Activated T-helper 1 cell treated with anti-CD3 and anti-CD28 coated beads, Interleukin-12 subunit alpha, Interleukin-12 subunit beta, Interleukin-2, Interleukin-4 antibody, amounts not matched to agents 30 ng/mL and 10 ng/mL and 1 ng/mL, durations not matched to agents 14 hours and 24 hours and 36 hours (primary cell): ENCODE measurements at regions not wholly inside any gene's neighbourhood (a gene's known extent, or its start where the extent isn't known, plus 50 kb on each side); places are given as distances from the start of the nearest gene placed in this dataset.

Experiments
- DNase-seq: peaks from one replicate; pipeline ENCODE4 v3.0.0; 2021; ENCODE audit warnings: low spot score
- H3K27ac Mint-ChIP-seq: one replicate; pipeline ENCODE4 v1.8.0; 2021; ENCODE audit warnings: mild to moderate bottlenecking, mixed read lengths
- H3K27me3 Mint-ChIP-seq: one replicate; pipeline ENCODE4 v1.8.0; 2022; ENCODE audit warnings: mild to moderate bottlenecking, moderate library complexity, mixed read lengths; ENCODE audit not compliant: insufficient read depth
- H3K36me3 Mint-ChIP-seq: one replicate; pipeline ENCODE4 v1.8.0; 2021; ENCODE audit warnings: low read depth, mixed read lengths
- H3K4me1 Mint-ChIP-seq: one replicate; pipeline ENCODE4 v1.8.0; 2021; ENCODE audit warnings: low read depth, mixed read lengths
- H3K4me3 Mint-ChIP-seq: one replicate; pipeline ENCODE4 v1.8.0; 2021; ENCODE audit warnings: mild to moderate bottlenecking, moderate library complexity, mixed read lengths
- H3K9me3 Mint-ChIP-seq: one replicate; pipeline ENCODE4 v1.8.0; 2021; ENCODE audit warnings: mixed read lengths
- intact Hi-C: fragments of 100-400 bp; cut with micrococcal nuclease; formaldehyde crosslinking; loops from one replicate; pipeline ENCODE4 v1.15.1; 2024

DNA sequence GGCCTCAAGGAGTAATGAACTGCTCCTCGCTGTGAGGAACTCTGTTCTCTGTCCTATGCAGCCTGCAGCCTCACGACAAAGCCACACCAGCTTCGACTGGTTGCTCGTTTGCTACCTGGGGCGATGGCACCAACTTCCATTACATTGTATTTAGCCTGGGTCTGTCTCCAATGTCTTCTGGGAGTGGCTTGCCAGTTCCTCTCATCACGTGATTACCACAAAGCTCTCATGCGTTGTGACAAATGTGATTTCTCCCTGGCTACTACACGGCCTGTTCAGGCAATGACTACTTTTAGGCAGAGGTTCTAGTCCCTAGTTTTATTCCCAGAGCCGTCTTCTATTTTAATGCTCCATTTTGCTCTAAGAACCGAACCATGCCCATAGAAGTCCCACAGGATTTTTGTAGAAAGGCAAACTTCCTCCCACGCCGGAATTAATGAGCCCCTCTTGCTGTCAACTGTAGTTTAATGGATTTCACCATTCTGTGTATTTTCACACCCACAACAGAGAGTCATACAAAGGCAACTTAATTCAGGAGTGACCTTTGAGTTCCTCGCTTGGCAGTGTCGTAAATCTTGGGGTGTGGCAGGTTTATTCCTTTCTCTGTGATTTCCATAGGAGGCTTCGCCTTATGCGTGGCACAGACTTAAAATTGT lies 351.9 kb downstream of the EFNB2 start:
- H3K27ac Mint-ChIP-seq: no peak overlapping the region
- no peaks in the 10 kb centered on the region for H3K27me3 Mint-ChIP-seq
- no peaks in the 10 kb centered on the region for H3K9me3 Mint-ChIP-seq
- H3K4me3 Mint-ChIP-seq: no peak overlapping the region
- H3K4me1 Mint-ChIP-seq: no peaks in the 10 kb centered on the region
- no peaks in the 10 kb centered on the region for H3K36me3 Mint-ChIP-seq
- intact Hi-C loops: no loop called here
- DNase-seq: no peak

DNA sequence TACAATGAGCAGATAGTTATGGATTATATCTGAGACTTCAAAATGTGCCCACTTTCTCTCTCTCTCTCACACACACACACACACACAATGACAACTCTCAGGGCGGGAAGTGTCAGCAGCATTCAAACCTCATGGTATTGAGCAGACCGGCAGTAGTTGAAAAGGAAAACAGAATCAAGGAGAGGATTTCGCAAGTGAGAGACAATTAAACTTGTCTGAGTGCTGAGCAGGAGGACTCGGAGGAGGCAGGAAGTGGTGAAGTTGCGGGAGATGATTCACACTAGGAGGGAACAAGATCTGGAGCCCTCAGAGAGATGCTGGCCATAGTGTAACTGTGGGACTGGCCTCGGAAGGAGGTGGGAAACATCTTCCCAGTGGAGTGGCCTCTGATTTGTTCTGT lies 353.1 kb downstream of the EFNB2 start:
- intact Hi-C loops: no loop called here
- H3K9me3 Mint-ChIP-seq: no peaks in the 10 kb centered on the region
- H3K27ac Mint-ChIP-seq: no peak overlapping the region
- H3K27me3 Mint-ChIP-seq: no peaks in the 10 kb centered on the region
- no peaks in the 10 kb centered on the region for H3K36me3 Mint-ChIP-seq
- DNase-seq: no peak
- H3K4me3 Mint-ChIP-seq: no peak overlapping the region
- H3K4me1 Mint-ChIP-seq: no peaks in the 10 kb centered on the region

DNA sequence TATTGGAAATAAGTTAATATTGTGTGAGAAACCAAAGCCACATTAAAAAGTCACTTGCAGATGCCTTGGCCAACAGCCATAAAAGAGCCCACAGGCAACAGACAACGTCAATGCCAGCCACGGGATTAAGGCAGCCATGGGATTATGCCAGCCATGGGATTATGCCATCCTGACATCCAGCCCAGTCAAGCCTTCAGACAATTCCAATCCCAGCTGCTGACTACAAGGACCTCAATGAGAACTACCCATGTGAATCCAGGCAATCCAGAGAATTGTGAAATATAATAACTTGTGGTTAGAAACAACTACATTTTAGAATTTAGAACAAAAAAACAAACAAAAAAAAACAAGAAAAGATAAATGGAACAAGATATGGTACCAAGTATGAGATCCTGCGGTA lies 356.6 kb downstream of the EFNB2 start:
- Mint-ChIP-seq H3K9me3 (no peaks in the 10 kb centered on the region), H3K36me3 (no peaks in the 10 kb centered on the region), H3K4me3 (no peak overlapping the region), H3K4me1 (no peaks in the 10 kb centered on the region), H3K27ac (no peak overlapping the region), H3K27me3 (no peaks in the 10 kb centered on the region)
- no peak for DNase-seq
- intact Hi-C loops: no loop called here

DNA sequence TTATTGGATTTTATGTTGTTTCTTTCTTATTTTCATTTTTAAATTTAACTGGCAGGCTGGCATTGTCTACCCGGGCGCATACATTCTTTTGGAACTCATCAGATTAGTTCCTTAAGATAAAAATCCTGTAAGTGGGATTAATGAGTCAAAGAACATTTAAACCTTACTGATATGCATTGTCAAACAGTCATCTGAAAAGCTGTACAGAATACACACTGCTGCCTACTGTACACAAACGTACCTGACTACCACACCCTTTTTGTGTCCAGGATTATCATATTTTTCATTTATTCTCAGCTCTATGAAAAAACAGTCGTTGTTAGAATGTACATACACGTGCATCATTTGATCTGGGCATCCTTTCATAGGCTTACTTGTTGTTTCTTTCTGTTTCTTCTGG lies 358.3 kb downstream of the EFNB2 start:
- Mint-ChIP-seq H3K27ac (no peak overlapping the region), H3K4me1 (no peaks in the 10 kb centered on the region), H3K9me3 (no peaks in the 10 kb centered on the region), H3K27me3 (no peaks in the 10 kb centered on the region), H3K36me3 (no peaks in the 10 kb centered on the region), H3K4me3 (no peak overlapping the region)
- DNase-seq: no peak
- intact Hi-C loops: no loop called here

DNA sequence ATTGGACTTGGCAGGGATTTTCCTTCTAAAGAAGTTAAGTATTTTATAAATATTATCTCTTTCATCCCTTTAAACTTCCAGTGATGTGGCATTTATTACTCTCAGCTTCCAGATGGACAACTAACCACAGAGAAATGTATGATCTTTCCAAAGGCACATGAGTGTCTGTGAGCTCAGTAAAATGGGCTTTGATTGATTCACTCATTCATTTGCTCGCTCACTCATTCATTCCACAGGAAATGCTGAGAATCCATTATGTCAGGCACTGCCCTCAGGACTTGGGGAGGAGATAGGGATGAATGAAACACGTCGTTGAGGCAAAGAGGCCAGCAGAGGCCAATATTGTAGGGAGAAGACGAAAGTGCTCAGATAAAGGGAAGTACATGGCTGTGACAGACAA lies 359.3 kb downstream of the EFNB2 start:
- intact Hi-C loops: no loop called here
- Mint-ChIP-seq H3K4me1 (no peaks in the 10 kb centered on the region), H3K4me3 (no peak overlapping the region), H3K27ac (no peak overlapping the region), H3K27me3 (no peaks in the 10 kb centered on the region), H3K36me3 (no peaks in the 10 kb centered on the region), H3K9me3 (no peaks in the 10 kb centered on the region)
- DNase-seq: no peak

DNA sequence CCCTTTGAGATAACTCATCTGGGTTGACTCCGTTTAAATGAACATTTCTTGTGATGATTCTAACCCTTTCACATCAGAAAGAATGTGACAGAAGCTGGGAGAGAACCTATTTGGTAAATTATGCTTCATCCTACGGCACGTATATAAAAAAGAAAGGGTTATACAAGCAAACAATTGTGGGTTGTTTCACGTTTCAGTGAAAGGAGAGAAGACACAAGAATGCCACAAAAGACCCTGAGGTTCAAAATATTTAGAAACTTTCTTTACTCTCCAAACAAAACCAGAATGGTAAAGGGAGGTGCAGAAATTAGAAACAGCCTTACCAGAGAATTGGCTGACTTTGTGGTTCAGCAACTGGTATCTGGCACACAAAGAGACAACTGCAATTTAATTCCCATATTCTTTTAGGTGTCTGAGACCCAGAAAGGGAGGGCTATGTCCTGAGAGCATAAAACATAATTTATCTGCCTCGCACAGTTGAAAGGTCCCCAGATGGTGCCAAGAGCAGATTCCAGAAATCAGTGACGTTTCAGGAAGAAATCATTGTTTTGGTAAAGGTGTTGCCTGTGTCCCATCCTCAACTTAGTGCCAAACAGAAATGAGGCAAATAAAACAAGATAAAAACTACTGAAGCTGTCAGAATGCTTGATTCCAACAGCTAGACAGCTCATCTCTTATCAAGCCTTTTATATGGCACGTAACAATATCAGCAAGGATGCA lies 361.4 kb downstream of the EFNB2 start:
- Mint-ChIP-seq H3K27ac (no peak overlapping the region), H3K27me3 (no peaks in the 10 kb centered on the region), H3K36me3 (no peaks in the 10 kb centered on the region), H3K9me3 (no peaks in the 10 kb centered on the region), H3K4me1 (no peaks in the 10 kb centered on the region), H3K4me3 (no peak overlapping the region)
- intact Hi-C loops: no loop called here
- no peak for DNase-seq

DNA sequence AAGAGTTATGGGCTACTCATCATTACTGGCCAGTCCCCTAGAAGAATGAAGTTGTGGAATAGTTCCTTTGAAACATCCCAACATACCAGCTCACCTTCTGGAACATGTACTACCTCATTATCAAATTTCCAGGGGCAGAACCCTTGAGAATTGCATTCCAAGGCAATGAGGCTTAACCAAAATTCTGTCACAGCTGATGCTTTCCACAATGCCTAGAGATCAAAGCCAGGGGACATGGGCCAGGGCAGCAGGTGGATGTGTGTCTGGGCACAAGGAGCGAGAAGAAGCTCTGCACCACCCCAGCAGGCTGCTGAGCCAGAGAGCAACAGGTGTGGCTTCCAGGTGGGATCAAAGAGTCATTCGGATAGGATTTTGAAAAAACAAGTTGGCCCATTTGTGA lies 362.1 kb downstream of the EFNB2 start:
- intact Hi-C loops: no loop called here
- Mint-ChIP-seq H3K4me3 (no peak overlapping the region), H3K36me3 (no peaks in the 10 kb centered on the region), H3K27ac (no peak overlapping the region), H3K27me3 (no peaks in the 10 kb centered on the region), H3K9me3 (no peaks in the 10 kb centered on the region), H3K4me1 (no peaks in the 10 kb centered on the region)
- no peak for DNase-seq

DNA sequence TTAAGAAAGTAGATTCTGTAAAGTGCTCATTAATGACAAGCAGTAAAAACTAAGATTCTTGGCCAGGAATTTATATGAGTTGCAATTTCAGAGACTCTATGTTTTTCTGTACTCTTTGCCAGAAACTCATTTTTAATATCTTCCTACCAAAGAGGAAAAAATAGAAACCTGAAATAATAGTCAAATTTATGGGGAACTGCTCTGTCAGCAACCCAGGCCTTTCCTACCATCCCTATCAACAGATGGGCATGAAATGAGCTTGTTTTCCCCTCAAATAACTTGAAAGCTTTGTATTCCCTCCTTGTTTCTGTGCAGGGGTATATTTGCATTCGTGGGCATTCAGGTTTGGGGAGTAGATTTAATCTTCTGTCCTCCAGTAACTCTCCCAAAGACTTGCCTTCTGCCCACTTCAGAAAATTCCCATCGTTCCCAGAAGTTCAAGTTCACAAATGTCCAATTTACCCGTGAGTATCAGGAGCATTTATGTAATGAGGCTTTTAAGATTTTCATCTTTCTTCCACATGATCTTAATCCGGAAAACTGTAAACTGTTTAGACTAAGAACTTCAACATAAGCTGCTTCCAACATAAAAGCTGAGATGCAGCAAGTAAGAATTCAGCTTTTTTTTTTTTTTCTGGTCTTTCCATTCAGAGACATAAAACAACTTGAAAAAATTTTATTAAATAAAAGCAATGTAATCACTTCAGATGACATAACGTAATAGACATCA lies 363.1 kb downstream of the EFNB2 start:
- H3K9me3 Mint-ChIP-seq: no peaks in the 10 kb centered on the region
- intact Hi-C loops: no loop called here
- no peak overlapping the region for H3K4me3 Mint-ChIP-seq
- H3K4me1 Mint-ChIP-seq: no peaks in the 10 kb centered on the region
- H3K36me3 Mint-ChIP-seq: no peaks in the 10 kb centered on the region
- no peak overlapping the region for H3K27ac Mint-ChIP-seq
- no peak for DNase-seq
- no peaks in the 10 kb centered on the region for H3K27me3 Mint-ChIP-seq

GRCh38 chr13:106163426-106163825 lies 372.0 kb downstream of the EFNB2 start:
- H3K36me3 Mint-ChIP-seq: no peaks in the 10 kb centered on the region
- H3K27ac Mint-ChIP-seq: no peak overlapping the region
- peaks cover 3% of the 10 kb centered on the region for H3K9me3 Mint-ChIP-seq

DNA sequence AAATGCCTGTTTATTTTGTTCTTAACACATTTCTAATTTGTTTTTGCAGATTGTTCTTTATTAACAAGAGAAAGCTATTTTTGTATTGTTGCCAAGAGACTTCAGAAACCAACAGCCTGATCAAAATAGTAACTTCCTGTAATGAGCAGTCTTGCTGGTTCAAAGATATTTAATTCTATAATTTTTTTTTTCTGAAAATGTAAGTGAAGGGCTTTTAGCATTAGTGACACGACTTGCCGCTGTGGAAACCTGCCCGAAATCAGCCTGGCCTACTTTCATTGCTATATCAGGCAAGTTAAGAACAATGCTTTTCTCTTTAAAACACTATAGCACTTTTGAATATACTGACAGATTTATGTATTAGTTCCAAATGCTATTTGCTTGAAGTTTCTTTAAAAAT lies 374.3 kb downstream of the EFNB2 start:
- no peak for DNase-seq
- Mint-ChIP-seq H3K9me3 (peaks cover 3% of the 10 kb centered on the region), H3K27me3 (no peaks in the 10 kb centered on the region), H3K4me1 (no peaks in the 10 kb centered on the region), H3K36me3 (no peaks in the 10 kb centered on the region), H3K27ac (no peak overlapping the region), H3K4me3 (no peak overlapping the region)
- intact Hi-C loops: no loop called here

More at GRCh38 chr13:106163426-106163825, 372.0 kb downstream of the EFNB2 start:
- DNase-seq: no peak
- Mint-ChIP-seq H3K4me1 (no peaks in the 10 kb centered on the region), H3K27me3 (no peaks in the 10 kb centered on the region), H3K4me3 (no peak overlapping the region)
- intact Hi-C loops: no loop called here

GRCh38 chr13:106159295-106160195 lies 375.9 kb downstream of the EFNB2 start:
- Mint-ChIP-seq H3K27me3 (no peaks in the 10 kb centered on the region), H3K4me3 (no peak overlapping the region), H3K4me1 (no peaks in the 10 kb centered on the region), H3K36me3 (no peaks in the 10 kb centered on the region), H3K27ac (no peak overlapping the region), H3K9me3 (peaks cover 3% of the 10 kb centered on the region)
- DNase-seq: no peak
- intact Hi-C loops: no loop called here

DNA sequence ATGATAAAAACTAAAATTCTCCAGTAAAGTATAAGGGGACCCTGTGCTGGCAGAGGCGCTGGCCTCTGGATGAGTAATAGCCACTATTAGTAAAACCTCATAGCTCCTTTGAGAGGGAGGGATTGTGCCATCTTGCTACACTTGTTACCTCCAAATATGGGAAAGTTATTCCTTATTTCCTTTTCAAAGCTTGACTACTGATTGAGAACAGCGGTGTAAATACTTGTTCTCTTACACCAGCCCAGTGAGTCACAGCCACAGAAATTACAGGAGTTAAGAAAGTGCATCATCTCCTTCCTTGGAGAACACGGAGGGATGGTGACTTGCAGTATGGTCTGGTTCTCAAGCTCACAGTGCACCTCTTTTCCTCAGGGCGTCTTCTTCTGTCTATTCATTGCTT lies 379.0 kb downstream of the EFNB2 start:
- intact Hi-C loops: no loop called here
- no peaks in the 10 kb centered on the region for H3K4me1 Mint-ChIP-seq
- no peak overlapping the region for H3K27ac Mint-ChIP-seq
- no peaks in the 10 kb centered on the region for H3K36me3 Mint-ChIP-seq
- H3K9me3 Mint-ChIP-seq: no peaks in the 10 kb centered on the region
- DNase-seq: no peak
- no peak overlapping the region for H3K4me3 Mint-ChIP-seq
- no peaks in the 10 kb centered on the region for H3K27me3 Mint-ChIP-seq
